ENCODE measurements at regions not wholly inside any gene's neighbourhood (a gene's known extent, or its start where the extent isn't known, plus 50 kb on each side); places are given as distances from the start of the nearest gene placed in this dataset.

- no peak overlapping the region for H3K4me2 ChIP-seq (ENCODE audit: extremely low read depth, insufficient read depth, low read length)
- H2AFZ ChIP-seq (ENCODE audit: low read length) = no peak overlapping the region
- H3K36me3 ChIP-seq (ENCODE audit: control insufficient read depth, insufficient read depth, low read length) = no peaks in the 10 kb centered on the region
- H3K9ac ChIP-seq (ENCODE audit: insufficient read depth, low read length) = no peak overlapping the region
- H3K27me3 ChIP-seq (ENCODE audit: control insufficient read depth, insufficient read depth, low read length) = no peaks in the 10 kb centered on the region
- H3K9me3 ChIP-seq (ENCODE audit: control insufficient read depth, insufficient read depth, low read depth, low read length) = no peaks in the 10 kb centered on the region
- DNase-seq (ENCODE audit: low read depth in 2 of 2) = no peak
- no peaks in the 10 kb centered on the region for H3K4me1 ChIP-seq (ENCODE audit: control insufficient read depth, extremely low read depth, insufficient read depth, low read length)
- no peaks in the 10 kb centered on the region for H4K20me1 ChIP-seq (ENCODE audit: control insufficient read depth, extremely low read depth, insufficient read depth, low read length)
- TF ChIP-seq EZH2 (IDR thresholded peaks at IDR 0.05; ENCODE audit: low read length, missing control alignments) (no peak), CTCF (conservative IDR thresholded peaks at IDR 0.05 in 1 of 2, IDR thresholded peaks at IDR 0.05 in 1 of 2; ENCODE audit: low read depth in 1 of 2, low read length in 2 of 2) (no peak)
- no peaks in the 10 kb centered on the region for H3K79me2 ChIP-seq (ENCODE audit: control insufficient read depth, insufficient read depth, low read length)
- no peak overlapping the region for H3K4me3 ChIP-seq (replicated peaks in 1 of 4; ENCODE audit: control extremely low read depth in 1 of 4, insufficient read depth in 1 of 4, low read depth in 3 of 4, low read length in 4 of 4)
- no peak overlapping the region for H3K27ac ChIP-seq (ENCODE audit: insufficient read depth, low read length)
Measured at GRCh38 chr2:145910416-145910815, 1390.5 kb upstream of the ZEB2 start.

GRCh38 chr2:145909766-145910165 is 1389.8 kb upstream of the ZEB2 start:
- no peaks in the 10 kb centered on the region for H3K27me3 ChIP-seq (ENCODE audit: control insufficient read depth, insufficient read depth, low read length)
- H3K36me3 ChIP-seq (ENCODE audit: control insufficient read depth, insufficient read depth, low read length) = no peaks in the 10 kb centered on the region
- H3K4me3 ChIP-seq (replicated peaks in 1 of 4; ENCODE audit: control extremely low read depth in 1 of 4, insufficient read depth in 1 of 4, low read depth in 3 of 4, low read length in 4 of 4) = no peak overlapping the region
- no peaks in the 10 kb centered on the region for H4K20me1 ChIP-seq (ENCODE audit: control insufficient read depth, extremely low read depth, insufficient read depth, low read length)
- DNase-seq (ENCODE audit: low read depth in 2 of 2) = peak in 1 of 2 donors; percentile 12
- H3K4me1 ChIP-seq (ENCODE audit: control insufficient read depth, extremely low read depth, insufficient read depth, low read length) = no peaks in the 10 kb centered on the region
- no peak overlapping the region for H2AFZ ChIP-seq (ENCODE audit: low read length)
- H3K9me3 ChIP-seq (ENCODE audit: control insufficient read depth, insufficient read depth, low read depth, low read length) = no peaks in the 10 kb centered on the region
- no peaks in the 10 kb centered on the region for H3K79me2 ChIP-seq (ENCODE audit: control insufficient read depth, insufficient read depth, low read length)
- TF ChIP-seq EZH2 (IDR thresholded peaks at IDR 0.05; ENCODE audit: low read length, missing control alignments) (no peak), CTCF (conservative IDR thresholded peaks at IDR 0.05 in 1 of 2, IDR thresholded peaks at IDR 0.05 in 1 of 2; ENCODE audit: low read depth in 1 of 2, low read length in 2 of 2) (no peak)
- no peak overlapping the region for H3K27ac ChIP-seq (ENCODE audit: insufficient read depth, low read length)
- no peak overlapping the region for H3K9ac ChIP-seq (ENCODE audit: insufficient read depth, low read length)
- no peak overlapping the region for H3K4me2 ChIP-seq (ENCODE audit: extremely low read depth, insufficient read depth, low read length)

GRCh38 chr2:145909175-145909755 is 1389.3 kb upstream of the ZEB2 start:
- no peak for TF ChIP-seq EZH2 (IDR thresholded peaks at IDR 0.05; ENCODE audit: low read length, missing control alignments)
- TF ChIP-seq CTCF (conservative IDR thresholded peaks at IDR 0.05 in 1 of 2, IDR thresholded peaks at IDR 0.05 in 1 of 2; ENCODE audit: low read depth in 1 of 2, low read length in 2 of 2) = no peak
- Histone ChIP-seq H3K27me3 (ENCODE audit: control insufficient read depth, insufficient read depth, low read length) (no peaks in the 10 kb centered on the region), H3K36me3 (ENCODE audit: control insufficient read depth, insufficient read depth, low read length) (no peaks in the 10 kb centered on the region), H2AFZ (ENCODE audit: low read length) (no peak overlapping the region), H3K9me3 (ENCODE audit: control insufficient read depth, insufficient read depth, low read depth, low read length) (no peaks in the 10 kb centered on the region), H3K4me1 (ENCODE audit: control insufficient read depth, extremely low read depth, insufficient read depth, low read length) (no peaks in the 10 kb centered on the region), H4K20me1 (ENCODE audit: control insufficient read depth, extremely low read depth, insufficient read depth, low read length) (no peaks in the 10 kb centered on the region), H3K4me3 (replicated peaks in 1 of 4; ENCODE audit: control extremely low read depth in 1 of 4, insufficient read depth in 1 of 4, low read depth in 3 of 4, low read length in 4 of 4) (no peak overlapping the region), H3K27ac (ENCODE audit: insufficient read depth, low read length) (no peak overlapping the region), H3K4me2 (ENCODE audit: extremely low read depth, insufficient read depth, low read length) (no peak overlapping the region), H3K79me2 (ENCODE audit: control insufficient read depth, insufficient read depth, low read length) (no peaks in the 10 kb centered on the region), H3K9ac (ENCODE audit: insufficient read depth, low read length) (no peak overlapping the region)
- DNase-seq (ENCODE audit: low read depth in 2 of 2) = peak in 1 of 2 donors; percentile 19

Measured in fibroblast of lung (primary cell).